ENCODE measurements at regions not wholly inside any gene's neighbourhood (a gene's known extent, or its start where the extent isn't known, plus 50 kb on each side); places are given as distances from the start of the nearest gene placed in this dataset.

GRCh38 chr7:98701372-98701771 lies 84.3 kb downstream of the NPTX2 start:
- peaks cover 0 to 20% (median 12%) of the 10 kb centered on the region in 7 donors for H3K27me3 ChIP-seq
- TF ChIP-seq CTCF (IDR thresholded peaks at IDR 0.05), result no peak
- no peaks in the 10 kb centered on the region for H3K4me1 ChIP-seq
- H3K36me3 ChIP-seq, result no peaks in the 10 kb centered on the region
- H3K4me3 ChIP-seq, result no peak overlapping the region
- WGBS, 2 donors, result 77 to 82% methylated on average over 11 of the region's 11 CpGs
- H3K9me3 ChIP-seq, result peaks cover 0 to 14% (median 7%) of the 10 kb centered on the region in 11 donors
- no peak for ATAC-seq
- intact Hi-C loops (cut with DNase I), result no loop called here
- no peak overlapping the region for H3K27ac ChIP-seq
- no peak for DNase-seq

GRCh38 chr7:98702021-98702420 lies 84.9 kb downstream of the NPTX2 start:
- DNase-seq, result no peak
- no peak for ATAC-seq
- peaks cover 0 to 23% (median 12%) of the 10 kb centered on the region in 7 donors for H3K27me3 ChIP-seq
- no peak overlapping the region for H3K4me3 ChIP-seq
- intact Hi-C loops (cut with DNase I), result no loop called here
- TF ChIP-seq CTCF (IDR thresholded peaks at IDR 0.05), result no peak
- H3K4me1 ChIP-seq, result no peaks in the 10 kb centered on the region
- H3K9me3 ChIP-seq, result peaks cover 0 to 8% (median under 1%) of the 10 kb centered on the region in 11 donors
- H3K27ac ChIP-seq, result no peak overlapping the region
- WGBS, 2 donors, result 93 to 97% methylated on average over 2 of the region's 2 CpGs
- no peaks in the 10 kb centered on the region for H3K36me3 ChIP-seq

- 73 to 75% methylated on average over 10 of the region's 10 CpGs for WGBS, 2 donors
- Histone ChIP-seq H3K9me3 (no peaks in the 10 kb centered on the region), H3K27me3 (peaks cover 0 to 27% (median 12%) of the 10 kb centered on the region in 7 donors), H3K36me3 (no peaks in the 10 kb centered on the region), H3K4me1 (no peaks in the 10 kb centered on the region), H3K27ac (no peak overlapping the region), H3K4me3 (no peak overlapping the region)
- DNase-seq (no peak), ATAC-seq (no peak)
- intact Hi-C loops (cut with DNase I), result no loop called here
- no peak for TF ChIP-seq CTCF (IDR thresholded peaks at IDR 0.05)
Measured at GRCh38 chr7:98703916-98704315, 86.8 kb downstream of the NPTX2 start.

DNA sequence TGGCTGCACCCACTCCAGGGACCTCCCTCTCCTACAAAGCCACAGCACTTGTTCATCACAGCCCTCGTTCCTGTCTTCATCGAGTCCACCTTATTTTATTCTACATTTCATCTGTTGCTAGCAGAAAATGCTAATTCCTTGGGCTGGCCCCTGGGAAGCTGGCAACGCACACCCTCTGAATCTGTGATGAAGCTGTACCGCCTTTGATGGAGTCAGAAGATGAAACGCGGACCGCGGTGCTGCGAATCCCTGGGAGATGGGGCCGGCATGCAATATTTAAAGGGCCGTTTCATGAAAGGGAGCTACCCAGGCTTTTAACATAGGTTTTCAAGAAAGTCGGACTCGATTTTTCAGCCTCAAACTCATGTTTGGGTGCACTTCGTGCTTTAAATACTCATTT lies 88.5 kb downstream of the NPTX2 start:
- Histone ChIP-seq H3K27ac (no peak overlapping the region), H3K4me3 (no peak overlapping the region), H3K9me3 (no peaks in the 10 kb centered on the region), H3K4me1 (no peaks in the 10 kb centered on the region), H3K36me3 (no peaks in the 10 kb centered on the region), H3K27me3 (peaks cover 0 to 27% (median 12%) of the 10 kb centered on the region in 7 donors)
- DNase-seq (no peak), ATAC-seq (no peak)
- intact Hi-C loops (cut with DNase I), result no loop called here
- WGBS, 2 donors, result 57 to 58% methylated on average over 14 of the region's 14 CpGs
- TF ChIP-seq CTCF (IDR thresholded peaks at IDR 0.05), result no peak
